ENCODE measurements at regions not wholly inside any gene's neighbourhood (a gene's known extent, or its start where the extent isn't known, plus 50 kb on each side); places are given as distances from the start of the nearest gene placed in this dataset.

- no peak overlapping the region for H3K27ac ChIP-seq
- no peak for TF ChIP-seq CTCF (IDR thresholded peaks at IDR 0.05; ENCODE audit: low read depth, low read length, missing control alignments)
- H3K36me3 ChIP-seq (replicated peaks) = no peaks in the 10 kb centered on the region
- no peaks in the 10 kb centered on the region for H3K27me3 ChIP-seq (replicated peaks)
- H3K4me3 ChIP-seq (ENCODE audit: low read depth, low read length) = no peak overlapping the region
- no peak for DNase-seq
- in situ Hi-C loops (cut with HindIII; ENCODE audit: low pct_ligation_motif_present, low sequenced_read_pairs) = no loop called here
These were observed 286.8 kb downstream of the MYCN start for GRCh38 chr2:16226943-16227664.

GRCh38 chr2:16226381-16226780 is 286.0 kb downstream of the MYCN start:
- no peak overlapping the region for H3K27ac ChIP-seq
- in situ Hi-C loops (cut with HindIII; ENCODE audit: low pct_ligation_motif_present, low sequenced_read_pairs) = no loop called here
- H3K36me3 ChIP-seq (replicated peaks) = no peaks in the 10 kb centered on the region
- H3K27me3 ChIP-seq (replicated peaks) = no peaks in the 10 kb centered on the region
- no peak overlapping the region for H3K4me3 ChIP-seq (ENCODE audit: low read depth, low read length)
- no peak for DNase-seq
- no peak for TF ChIP-seq CTCF (IDR thresholded peaks at IDR 0.05; ENCODE audit: low read depth, low read length, missing control alignments)

GRCh38 chr2:16225545-16225944 is 285.2 kb downstream of the MYCN start:
- TF ChIP-seq CTCF (IDR thresholded peaks at IDR 0.05; ENCODE audit: low read depth, low read length, missing control alignments) = no peak
- no peaks in the 10 kb centered on the region for H3K27me3 ChIP-seq (replicated peaks)
- in situ Hi-C loops (cut with HindIII; ENCODE audit: low pct_ligation_motif_present, low sequenced_read_pairs) = no loop called here
- H3K36me3 ChIP-seq (replicated peaks) = no peaks in the 10 kb centered on the region
- no peak overlapping the region for H3K4me3 ChIP-seq (ENCODE audit: low read depth, low read length)
- H3K27ac ChIP-seq = no peak overlapping the region
- DNase-seq = no peak

- no peaks in the 10 kb centered on the region for H3K36me3 ChIP-seq (replicated peaks)
- no peaks in the 10 kb centered on the region for H3K27me3 ChIP-seq (replicated peaks)
- no peak overlapping the region for H3K4me3 ChIP-seq (ENCODE audit: low read depth, low read length)
- in situ Hi-C loops (cut with HindIII; ENCODE audit: low pct_ligation_motif_present, low sequenced_read_pairs) = no loop called here
- no peak for DNase-seq
- no peak overlapping the region for H3K27ac ChIP-seq
- TF ChIP-seq CTCF (IDR thresholded peaks at IDR 0.05; ENCODE audit: low read depth, low read length, missing control alignments) = no peak
These were observed 284.7 kb downstream of the MYCN start for GRCh38 chr2:16225071-16225470.

GRCh38 chr2:16224298-16225045 is 284.1 kb downstream of the MYCN start:
- DNase-seq = no peak
- in situ Hi-C loops (cut with HindIII; ENCODE audit: low pct_ligation_motif_present, low sequenced_read_pairs) = no loop called here
- no peak for TF ChIP-seq CTCF (IDR thresholded peaks at IDR 0.05; ENCODE audit: low read depth, low read length, missing control alignments)
- Histone ChIP-seq H3K27me3 (replicated peaks) (no peaks in the 10 kb centered on the region), H3K4me3 (ENCODE audit: low read depth, low read length) (no peak overlapping the region), H3K36me3 (replicated peaks) (no peaks in the 10 kb centered on the region), H3K27ac (no peak overlapping the region)

All from brain microvascular endothelial cell (primary cell).